ENCODE measurements at regions not wholly inside any gene's neighbourhood (a gene's known extent, or its start where the extent isn't known, plus 50 kb on each side); places are given as distances from the start of the nearest gene placed in this dataset.
A peak's percentile ranks its signal among the peaks of the same experiment; 100 is the strongest.

DNA sequence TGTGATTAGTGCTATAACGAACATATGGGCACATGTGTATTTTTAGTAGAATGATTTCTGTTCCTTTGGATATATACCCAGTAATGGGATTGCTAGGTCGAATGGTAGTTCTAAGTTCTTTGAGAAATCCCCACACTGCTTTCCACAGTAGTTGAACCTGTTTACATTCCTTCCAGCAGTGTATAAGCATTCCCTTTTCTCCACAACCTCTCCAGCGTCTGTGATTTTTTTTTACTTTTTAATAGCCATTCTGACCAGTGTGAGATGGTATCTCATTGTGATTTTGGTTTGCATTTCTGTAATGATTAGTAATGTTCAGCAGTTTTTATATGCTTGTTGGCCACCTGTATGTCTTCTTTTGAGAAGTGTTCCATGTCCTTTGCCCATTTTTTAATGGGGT, 81.8 kb upstream of the SLC44A3 start:
- Histone ChIP-seq H3K4me2 (ENCODE audit: low read length) (no peak overlapping the region), H4K20me1 (ENCODE audit: insufficient read depth, low read length) (no peaks in the 10 kb centered on the region), H3K4me1 (ENCODE audit: insufficient read depth, low read length) (peaks cover 30% of the 10 kb centered on the region), H3K9ac (ENCODE audit: low read length) (no peak overlapping the region), H3K9me3 (ENCODE audit: insufficient read depth, low read depth, low read length) (no peaks in the 10 kb centered on the region), H3K36me3 (ENCODE audit: insufficient read depth, low read length) (no peaks in the 10 kb centered on the region), H2AFZ (ENCODE audit: low read depth, low read length) (no peak overlapping the region), H3K27me3 (ENCODE audit: insufficient read depth, low read length) (no peaks in the 10 kb centered on the region), H3K79me2 (ENCODE audit: insufficient read depth, low read length) (no peaks in the 10 kb centered on the region), H3K27ac (ENCODE audit: low read depth, low read length) (no peak overlapping the region), H3K4me3 (ENCODE audit: insufficient read depth, low read depth, low read length) (no peak overlapping the region)
- Mint-ChIP-seq H3K4me1 (ENCODE audit: low read depth, unreplicated experiment) (peaks cover 64% of the 10 kb centered on the region), H3K9me3 (ENCODE audit: unreplicated experiment) (peaks cover 4% of the 10 kb centered on the region), H3K4me3 (ENCODE audit: unreplicated experiment) (no peak overlapping the region), H3K36me3 (ENCODE audit: low read depth, unreplicated experiment) (no peaks in the 10 kb centered on the region), H3K27ac (ENCODE audit: unreplicated experiment) (peak overlapping the region; percentile 98), H3K27me3 (ENCODE audit: low read depth, unreplicated experiment) (no peaks in the 10 kb centered on the region)
- peak; percentile 70 for FAIRE-seq
- peak; percentile 48 for DNase-seq (ENCODE audit: low read depth)
- TF ChIP-seq EZH2 (IDR thresholded peaks at IDR 0.05; ENCODE audit: insufficient read depth, low read length) = no peak
- TF ChIP-seq, protein P1, sequence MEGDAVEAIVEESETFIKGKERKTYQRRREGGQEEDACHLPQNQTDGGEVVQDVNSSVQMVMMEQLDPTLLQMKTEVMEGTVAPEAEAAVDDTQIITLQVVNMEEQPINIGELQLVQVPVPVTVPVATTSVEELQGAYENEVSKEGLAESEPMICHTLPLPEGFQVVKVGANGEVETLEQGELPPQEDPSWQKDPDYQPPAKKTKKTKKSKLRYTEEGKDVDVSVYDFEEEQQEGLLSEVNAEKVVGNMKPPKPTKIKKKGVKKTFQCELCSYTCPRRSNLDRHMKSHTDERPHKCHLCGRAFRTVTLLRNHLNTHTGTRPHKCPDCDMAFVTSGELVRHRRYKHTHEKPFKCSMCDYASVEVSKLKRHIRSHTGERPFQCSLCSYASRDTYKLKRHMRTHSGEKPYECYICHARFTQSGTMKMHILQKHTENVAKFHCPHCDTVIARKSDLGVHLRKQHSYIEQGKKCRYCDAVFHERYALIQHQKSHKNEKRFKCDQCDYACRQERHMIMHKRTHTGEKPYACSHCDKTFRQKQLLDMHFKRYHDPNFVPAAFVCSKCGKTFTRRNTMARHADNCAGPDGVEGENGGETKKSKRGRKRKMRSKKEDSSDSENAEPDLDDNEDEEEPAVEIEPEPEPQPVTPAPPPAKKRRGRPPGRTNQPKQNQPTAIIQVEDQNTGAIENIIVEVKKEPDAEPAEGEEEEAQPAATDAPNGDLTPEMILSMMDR (IDR thresholded peaks at IDR 0.05; ENCODE audit: insufficient read depth, low read depth, low read length) = no peak

DNA sequence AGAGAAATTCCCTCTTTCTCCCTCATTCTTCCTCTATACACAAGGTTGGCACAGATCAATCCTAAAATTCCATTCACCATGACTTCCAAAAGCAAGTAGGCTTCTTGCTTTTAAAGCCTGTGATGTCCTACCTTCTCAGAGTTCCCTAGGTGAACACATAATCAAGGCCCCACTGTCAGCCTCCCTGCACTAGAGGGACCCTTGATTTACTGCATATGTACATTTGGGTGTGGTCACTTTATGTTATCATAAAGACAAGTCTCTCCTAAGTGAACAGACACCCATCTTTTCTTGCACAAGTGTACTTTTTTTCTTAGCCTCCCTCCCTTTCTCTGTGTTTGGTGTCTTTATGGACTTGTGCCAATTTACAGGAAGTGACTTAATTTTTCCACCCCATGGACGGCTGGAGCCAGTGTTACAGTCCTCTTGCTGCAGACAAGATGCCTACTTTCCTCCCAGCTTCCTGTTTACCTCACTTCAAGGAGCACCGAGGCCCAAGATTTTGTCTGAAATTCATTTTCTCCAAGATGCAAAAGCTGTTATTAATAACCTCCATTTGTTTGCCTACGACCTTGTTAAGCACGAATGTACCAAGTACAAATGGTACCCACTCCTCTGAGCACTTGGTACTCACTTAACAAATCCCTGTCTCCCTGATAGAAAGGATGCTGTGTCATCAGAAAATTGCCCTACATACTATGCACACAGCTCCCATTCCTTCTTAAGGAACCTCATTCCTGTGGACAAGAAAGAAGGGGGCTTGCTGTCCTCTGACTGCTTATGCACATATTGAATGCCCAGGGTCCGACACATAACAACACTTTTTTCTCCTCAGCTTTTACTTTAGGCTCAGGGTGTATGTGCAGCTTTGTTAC, 82.8 kb upstream of the SLC44A3 start:
- Histone ChIP-seq H2AFZ (ENCODE audit: low read depth, low read length) (no peak overlapping the region), H3K36me3 (ENCODE audit: insufficient read depth, low read length) (no peaks in the 10 kb centered on the region), H3K27me3 (ENCODE audit: insufficient read depth, low read length) (no peaks in the 10 kb centered on the region), H3K79me2 (ENCODE audit: insufficient read depth, low read length) (no peaks in the 10 kb centered on the region), H3K27ac (ENCODE audit: low read depth, low read length) (no peak overlapping the region), H3K4me2 (ENCODE audit: low read length) (no peak overlapping the region), H3K4me1 (ENCODE audit: insufficient read depth, low read length) (peaks cover 30% of the 10 kb centered on the region), H3K9me3 (ENCODE audit: insufficient read depth, low read depth, low read length) (no peaks in the 10 kb centered on the region), H4K20me1 (ENCODE audit: insufficient read depth, low read length) (no peaks in the 10 kb centered on the region), H3K4me3 (ENCODE audit: insufficient read depth, low read depth, low read length) (no peak overlapping the region), H3K9ac (ENCODE audit: low read length) (no peak overlapping the region)
- FAIRE-seq (no peak), DNase-seq (ENCODE audit: low read depth) (peak; percentile 39)
- Mint-ChIP-seq H3K27ac (ENCODE audit: unreplicated experiment) (no peak overlapping the region), H3K4me3 (ENCODE audit: unreplicated experiment) (no peak overlapping the region), H3K4me1 (ENCODE audit: low read depth, unreplicated experiment) (peaks cover 66% of the 10 kb centered on the region), H3K27me3 (ENCODE audit: low read depth, unreplicated experiment) (no peaks in the 10 kb centered on the region), H3K9me3 (ENCODE audit: unreplicated experiment) (peaks cover 4% of the 10 kb centered on the region), H3K36me3 (ENCODE audit: low read depth, unreplicated experiment) (peaks cover 2% of the 10 kb centered on the region)
- TF ChIP-seq, protein P1 (IDR thresholded peaks at IDR 0.05; ENCODE audit: insufficient read depth, low read depth, low read length) = no peak
- no peak for TF ChIP-seq EZH2 (IDR thresholded peaks at IDR 0.05; ENCODE audit: insufficient read depth, low read length)

GRCh38 chr1:94736549-94736948, 83.6 kb upstream of the SLC44A3 start:
- TF ChIP-seq, protein P1 (IDR thresholded peaks at IDR 0.05; ENCODE audit: insufficient read depth, low read depth, low read length) = no peak
- TF ChIP-seq EZH2 (IDR thresholded peaks at IDR 0.05; ENCODE audit: insufficient read depth, low read length) = no peak
- no peak for DNase-seq (ENCODE audit: low read depth)
- H3K27ac Mint-ChIP-seq (ENCODE audit: unreplicated experiment) = no peak overlapping the region
- Histone ChIP-seq H3K36me3 (ENCODE audit: insufficient read depth, low read length) (no peaks in the 10 kb centered on the region), H3K4me2 (ENCODE audit: low read length) (no peak overlapping the region), H3K79me2 (ENCODE audit: insufficient read depth, low read length) (no peaks in the 10 kb centered on the region), H3K4me1 (ENCODE audit: insufficient read depth, low read length) (peaks cover 27% of the 10 kb centered on the region), H3K27ac (ENCODE audit: low read depth, low read length) (no peak overlapping the region), H4K20me1 (ENCODE audit: insufficient read depth, low read length) (no peaks in the 10 kb centered on the region), H3K9me3 (ENCODE audit: insufficient read depth, low read depth, low read length) (no peaks in the 10 kb centered on the region), H3K4me3 (ENCODE audit: insufficient read depth, low read depth, low read length) (no peak overlapping the region), H3K9ac (ENCODE audit: low read length) (no peak overlapping the region), H2AFZ (ENCODE audit: low read depth, low read length) (no peak overlapping the region), H3K27me3 (ENCODE audit: insufficient read depth, low read length) (no peaks in the 10 kb centered on the region)
- peaks cover 4% of the 10 kb centered on the region for H3K36me3 Mint-ChIP-seq (ENCODE audit: low read depth, unreplicated experiment)
- H3K4me1 Mint-ChIP-seq (ENCODE audit: low read depth, unreplicated experiment) = peaks cover 67% of the 10 kb centered on the region
- no peak overlapping the region for H3K4me3 Mint-ChIP-seq (ENCODE audit: unreplicated experiment)
- H3K9me3 Mint-ChIP-seq (ENCODE audit: unreplicated experiment) = peaks cover 4% of the 10 kb centered on the region
- no peak for FAIRE-seq
- no peaks in the 10 kb centered on the region for H3K27me3 Mint-ChIP-seq (ENCODE audit: low read depth, unreplicated experiment)
